Sciatic nerve (tissue), 2 donors: ENCODE measurements at regions not wholly inside any gene's neighbourhood (a gene's known extent, or its start where the extent isn't known, plus 50 kb on each side); places are given as distances from the start of the nearest gene placed in this dataset.

Experiments used
- ATAC-seq: fragments of 200-7000 bp; cut with Tn5 transposase; one replicate; pipeline ENCODE4 v1.9.1; 2020; ENCODE audit warnings: mild to moderate bottlenecking, moderate library complexity
- DNase-seq: peaks from one replicate; pipeline ENCODE4 v3.0.0-alpha.2; 2020; ENCODE audit warnings: low spot score
- intact Hi-C: fragments of 100-400 bp; cut with DNase I; formaldehyde crosslinking; loops from one replicate; pipeline ENCODE4 v1.14.2; 2022
- donor health status: DM: no; HTN: no; CAD: no.
- donor health status: DM: no; HTN: no; CAD: no.

GRCh38 chrX:148422526-148422925, 77.9 kb upstream of the AFF2 start:
- intact Hi-C loops = no loop called here
- no peak for ATAC-seq
- DNase-seq = no peak

DNA sequence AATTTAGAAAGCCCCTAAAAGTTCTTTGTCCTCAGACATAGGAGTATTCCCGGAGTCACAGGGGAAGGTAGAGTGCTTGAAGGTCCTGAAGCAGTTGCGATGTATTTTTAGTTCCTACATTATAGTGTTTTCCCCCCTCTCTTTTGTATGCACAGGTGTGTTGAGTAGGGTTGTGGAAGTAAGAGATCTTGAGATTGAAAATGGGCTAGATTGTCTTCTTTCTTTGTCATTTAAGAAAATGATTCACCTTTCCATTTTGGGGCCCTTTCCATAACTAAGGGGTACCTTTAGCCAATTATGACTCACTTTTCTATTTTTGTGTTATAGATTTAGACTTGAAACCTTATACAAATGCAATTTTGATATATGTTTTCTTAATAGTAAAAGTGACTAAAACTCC, 75.8 kb upstream of the AFF2 start:
- intact Hi-C loops = no loop called here
- ATAC-seq (no peak), DNase-seq (no peak)

- DNase-seq (no peak), ATAC-seq (no peak)
- intact Hi-C loops = no loop called here
These were observed 74.0 kb upstream of the AFF2 start for GRCh38 chrX:148426467-148426866.

DNA sequence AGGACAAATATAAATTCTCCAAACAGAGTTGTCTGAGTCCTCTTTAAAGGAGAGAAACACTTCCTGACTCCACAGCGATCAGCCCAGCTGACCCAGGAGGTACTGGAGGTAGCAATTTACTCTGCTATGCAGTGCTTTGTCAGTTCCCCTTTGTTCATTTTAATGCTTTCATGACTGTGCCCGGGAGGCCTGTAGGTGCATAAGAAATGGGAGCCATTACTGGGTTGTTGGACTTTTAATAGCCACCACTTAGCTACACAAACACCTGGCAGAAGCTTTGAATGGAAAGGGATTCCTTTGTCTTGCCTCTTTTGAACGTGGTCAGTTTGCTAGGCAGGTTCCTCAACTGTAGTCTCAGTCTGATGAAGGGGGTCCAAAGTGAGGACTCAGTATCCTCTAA, 59.0 kb upstream of the AFF2 start:
- no peak for DNase-seq
- no peak for ATAC-seq
- intact Hi-C loops = no loop called here

GRCh38 chrX:148443216-148443615, 57.2 kb upstream of the AFF2 start:
- DNase-seq (no peak), ATAC-seq (no peak)
- intact Hi-C loops = no loop called here

- ATAC-seq (no peak), DNase-seq (no peak)
- intact Hi-C loops = no loop called here
These were observed 51.7 kb upstream of the AFF2 start for GRCh38 chrX:148448686-148449085.
